Ecto neural progenitor cell (in vitro differentiated cells): ENCODE measurements at regions not wholly inside any gene's neighbourhood (a gene's known extent, or its start where the extent isn't known, plus 50 kb on each side); places are given as distances from the start of the nearest gene placed in this dataset.

Experiments
- DNase-seq: peaks from one replicate; pipeline ENCODE4 v3.0.0-alpha.2; 2018; ENCODE audit warnings: low spot score

GRCh38 chr18:24827501-24827900 lies 367.1 kb downstream of the HRH4 start:
- DNase-seq, result no peak

- no peak for DNase-seq
Measured at GRCh38 chr18:24831081-24831480, 370.6 kb downstream of the HRH4 start.

GRCh38 chr18:24831871-24832665 lies 371.6 kb downstream of the HRH4 start:
- DNase-seq, result peak; percentile 64

GRCh38 chr18:24835751-24836150 lies 375.3 kb downstream of the HRH4 start:
- no peak for DNase-seq

- DNase-seq, result no peak
Measured at GRCh38 chr18:24837066-24837465, 376.6 kb downstream of the HRH4 start.

- no peak for DNase-seq
Measured at GRCh38 chr18:24840051-24840450, 379.6 kb downstream of the HRH4 start.

GRCh38 chr18:24840640-24841039 lies 380.2 kb downstream of the HRH4 start:
- DNase-seq, result no peak

- no peak for DNase-seq
Measured at GRCh38 chr18:24841536-24841935, 381.1 kb downstream of the HRH4 start.

- no peak for DNase-seq
Measured at GRCh38 chr18:24843123-24843522, 382.7 kb downstream of the HRH4 start.

- DNase-seq, result no peak
Measured at GRCh38 chr18:24846138-24846537, 385.7 kb downstream of the HRH4 start.

GRCh38 chr18:24850532-24850931 lies 390.1 kb downstream of the HRH4 start:
- no peak for DNase-seq

- no peak for DNase-seq
Measured at GRCh38 chr18:24853076-24853475, 392.6 kb downstream of the HRH4 start.

- DNase-seq, result no peak
Measured at GRCh38 chr18:24860978-24861680, 400.7 kb downstream of the HRH4 start.

GRCh38 chr18:24862201-24862816 lies 401.9 kb downstream of the HRH4 start:
- DNase-seq, result peak; percentile 54

GRCh38 chr18:24868311-24868710 lies 407.9 kb downstream of the HRH4 start:
- DNase-seq, result no peak

GRCh38 chr18:24868760-24869237 lies 408.4 kb downstream of the HRH4 start:
- DNase-seq, result no peak

GRCh38 chr18:24869285-24869684 lies 408.8 kb downstream of the HRH4 start:
- DNase-seq, result no peak

- DNase-seq, result no peak
Measured at GRCh38 chr18:24875286-24875685, 414.8 kb downstream of the HRH4 start.

GRCh38 chr18:24875777-24876176 lies 415.3 kb downstream of the HRH4 start:
- no peak for DNase-seq

- DNase-seq, result no peak
Measured at GRCh38 chr18:24876266-24876665, 415.8 kb downstream of the HRH4 start.

GRCh38 chr18:24877066-24877465 lies 416.6 kb downstream of the HRH4 start:
- no peak for DNase-seq

- no peak for DNase-seq
Measured at GRCh38 chr18:24877546-24877945, 417.1 kb downstream of the HRH4 start.

GRCh38 chr18:24878289-24878688 lies 417.9 kb downstream of the HRH4 start:
- no peak for DNase-seq
